Right hindlimb (tissue), 1 donor: ENCODE measurements at regions not wholly inside any gene's neighbourhood (a gene's known extent, or its start where the extent isn't known, plus 50 kb on each side); places are given as distances from the start of the nearest gene placed in this dataset.

Experiments
- DNase-seq: peaks from one replicate; pipeline ENCODE4 v3.0.0-alpha.2; 2018

- no peak for DNase-seq
These were observed 1201.3 kb downstream of the EFNB2 start for GRCh38 chr13:105334211-105334610.

DNA sequence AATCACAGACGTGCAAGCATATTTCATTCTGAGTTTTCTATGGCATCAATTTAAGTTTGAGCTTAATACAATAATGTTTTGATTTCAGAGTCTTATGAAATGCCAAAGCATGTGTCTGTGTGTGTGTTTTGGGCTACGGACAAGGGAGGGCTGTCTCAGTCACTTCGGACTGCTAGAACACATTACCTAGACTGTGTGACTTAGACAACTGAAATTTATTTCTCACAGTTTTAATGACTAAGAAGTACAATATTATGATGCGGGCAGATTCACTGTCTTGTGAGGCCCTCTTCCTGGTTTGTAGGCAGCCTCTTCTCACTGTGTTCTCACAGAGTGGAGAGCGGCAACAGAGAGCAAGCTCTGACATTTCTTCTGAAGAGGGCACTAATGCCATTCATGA lies 1202.0 kb downstream of the EFNB2 start:
- no peak for DNase-seq

DNA sequence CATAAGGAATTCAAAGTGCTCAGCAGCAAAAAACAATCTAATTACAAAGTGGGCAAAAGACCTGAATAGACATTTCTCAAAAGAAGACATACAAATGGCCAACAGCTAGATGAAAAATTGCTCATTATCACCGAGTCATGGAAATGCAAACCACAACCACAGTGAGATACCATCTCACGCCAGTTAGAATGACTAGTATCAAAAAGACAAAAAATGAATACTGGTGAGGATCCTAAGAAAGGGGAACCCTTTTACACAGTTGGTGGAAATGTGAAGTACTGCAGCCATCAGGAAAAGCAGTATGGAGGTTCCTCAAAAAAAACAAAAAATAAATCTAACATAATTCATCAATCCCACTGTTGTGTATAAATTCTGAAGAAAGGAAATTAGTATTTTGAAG lies 1206.1 kb downstream of the EFNB2 start:
- no peak for DNase-seq

GRCh38 chr13:105328212-105328611 lies 1207.2 kb downstream of the EFNB2 start:
- DNase-seq: no peak

- no peak for DNase-seq
These were observed 1207.8 kb downstream of the EFNB2 start for GRCh38 chr13:105327581-105328126.

GRCh38 chr13:105319875-105320274 lies 1215.6 kb downstream of the EFNB2 start:
- DNase-seq: no peak

- no peak for DNase-seq
These were observed 1218.7 kb downstream of the EFNB2 start for GRCh38 chr13:105316731-105317130.

DNA sequence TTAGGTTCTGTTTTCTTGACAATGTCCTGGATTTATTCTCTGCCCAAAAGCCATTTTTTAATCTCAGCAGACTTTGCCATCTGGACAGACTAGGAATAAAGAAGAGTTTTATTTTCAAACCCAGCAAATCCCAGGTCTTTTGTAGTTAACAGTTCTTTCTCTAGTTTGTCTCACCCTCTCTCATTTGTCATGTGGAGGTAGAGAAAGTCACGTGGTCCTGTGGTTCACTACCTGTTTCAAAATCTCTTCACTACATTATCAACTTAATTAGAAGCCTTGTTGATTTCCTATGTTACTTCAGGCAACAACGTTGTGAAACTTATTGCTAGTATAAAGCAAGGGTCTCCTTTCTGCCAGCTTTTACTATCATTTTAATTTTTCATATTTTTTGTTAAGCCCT lies 1222.6 kb downstream of the EFNB2 start:
- no peak for DNase-seq

DNA sequence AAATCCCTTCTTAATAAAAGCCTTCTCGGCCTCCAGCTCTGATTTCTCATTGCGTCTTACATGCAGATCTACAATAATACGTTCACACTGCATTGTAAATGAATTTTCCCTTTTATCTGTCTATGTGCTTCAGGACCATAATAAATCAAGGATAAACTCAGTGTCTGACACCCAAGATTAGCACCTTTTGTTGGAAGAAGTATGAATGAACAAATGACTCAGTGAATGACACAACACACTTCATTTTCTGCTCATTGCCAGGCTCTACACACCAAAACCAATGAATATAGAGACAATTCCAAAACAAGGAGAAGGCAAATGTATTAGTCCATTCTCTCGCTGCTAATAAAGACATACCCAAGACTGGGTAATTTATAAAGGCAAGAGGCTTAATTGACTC lies 1224.4 kb downstream of the EFNB2 start:
- DNase-seq: no peak

- no peak for DNase-seq
These were observed 1227.7 kb downstream of the EFNB2 start for GRCh38 chr13:105307776-105308175.

DNA sequence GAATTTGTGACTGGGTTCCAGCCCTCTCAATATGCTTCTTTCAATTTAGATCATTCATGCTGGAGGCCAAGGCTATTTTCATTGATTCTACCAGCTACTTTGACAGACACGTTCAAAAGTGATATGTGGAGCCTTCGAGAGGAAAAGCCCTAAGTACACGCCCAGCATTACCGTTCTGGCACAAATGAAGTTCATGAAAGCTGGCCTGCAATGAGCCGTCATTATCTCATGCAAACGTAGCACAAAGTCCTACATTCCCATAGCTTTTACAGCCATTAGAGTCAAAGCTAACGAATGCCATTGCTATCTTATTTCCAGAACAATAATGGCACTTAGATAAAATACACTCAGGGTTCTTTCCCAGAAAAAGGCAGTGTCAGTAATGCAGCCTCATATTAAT lies 1237.6 kb downstream of the EFNB2 start:
- DNase-seq: no peak

GRCh38 chr13:105291987-105292386 lies 1243.5 kb downstream of the EFNB2 start:
- DNase-seq: no peak

GRCh38 chr13:105290596-105290995 lies 1244.9 kb downstream of the EFNB2 start:
- DNase-seq: no peak

- no peak for DNase-seq
These were observed 1249.9 kb downstream of the EFNB2 start for GRCh38 chr13:105285526-105285925.

GRCh38 chr13:105282406-105283285 lies 1252.8 kb downstream of the EFNB2 start:
- DNase-seq: no peak

GRCh38 chr13:105278943-105279381 lies 1256.5 kb downstream of the EFNB2 start:
- DNase-seq: no peak

- DNase-seq: no peak
These were observed 1258.9 kb downstream of the EFNB2 start for GRCh38 chr13:105276571-105276970.

- DNase-seq: no peak
These were observed 1261.7 kb downstream of the EFNB2 start for GRCh38 chr13:105273665-105274222.

DNA sequence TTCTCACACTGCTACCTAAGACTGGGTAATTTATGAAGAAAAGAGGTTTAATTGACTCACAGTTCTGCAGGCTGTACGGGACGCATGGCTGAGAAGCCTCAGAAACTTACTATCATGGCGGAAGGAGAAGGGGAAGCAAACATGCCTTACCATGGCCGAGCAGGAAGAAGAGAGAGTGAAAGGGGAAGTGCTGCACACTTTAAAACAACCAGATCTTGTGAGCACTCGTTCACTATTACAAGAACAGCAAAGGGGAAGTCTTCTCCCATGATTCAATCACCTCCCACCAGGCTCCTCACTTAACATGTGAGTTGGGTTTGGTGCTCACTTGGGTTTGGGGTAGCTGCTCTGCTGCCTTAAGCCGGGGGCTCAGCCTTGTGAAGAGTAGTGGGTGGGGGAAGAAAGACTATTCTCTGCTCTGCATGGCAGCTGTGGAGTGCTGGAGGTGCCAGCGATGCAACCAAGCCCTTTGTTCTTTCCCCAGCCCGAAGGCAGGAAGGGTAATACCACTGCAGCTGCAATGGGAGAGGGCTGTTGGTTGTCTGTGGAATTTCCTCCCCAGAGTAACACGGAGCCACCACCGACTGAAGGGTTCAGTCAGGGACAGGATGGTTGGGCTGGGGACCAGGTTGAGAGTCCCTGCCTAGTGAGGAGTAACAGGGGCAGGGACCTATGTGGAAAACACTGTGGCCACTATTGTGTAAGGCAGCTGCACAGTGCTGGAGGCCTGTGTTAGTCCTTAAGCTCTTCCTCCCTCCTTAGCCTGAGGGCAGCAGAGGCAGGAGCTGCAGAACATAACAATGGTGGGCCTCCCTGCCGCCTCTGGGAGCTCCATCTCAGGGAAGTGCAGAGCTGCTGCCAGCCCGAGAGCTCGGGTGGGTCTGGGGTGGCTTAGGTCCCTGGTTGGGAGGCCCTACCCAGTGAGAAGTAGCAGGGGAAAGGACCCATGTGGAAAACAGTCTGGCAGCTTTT lies 1262.5 kb downstream of the EFNB2 start:
- no peak for DNase-seq

DNA sequence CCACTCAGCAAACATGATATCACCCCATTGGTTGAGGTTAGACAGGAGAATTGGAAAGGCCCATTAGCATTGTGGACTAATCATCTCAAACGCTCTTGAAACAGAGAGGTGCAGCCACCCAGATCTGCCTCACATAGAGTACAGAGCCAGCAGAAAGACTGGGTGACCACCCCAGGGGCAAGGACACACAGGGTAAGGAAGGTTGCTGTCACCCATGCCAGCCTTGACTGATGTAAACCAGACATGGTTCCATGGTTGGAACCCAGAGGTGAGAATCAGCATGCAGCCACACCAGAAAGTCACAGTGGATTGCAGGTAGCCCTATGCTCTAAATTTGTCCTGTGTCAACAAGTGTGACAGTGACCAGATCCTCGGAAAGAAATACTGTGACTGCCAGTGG lies 1268.8 kb downstream of the EFNB2 start:
- no peak for DNase-seq

DNA sequence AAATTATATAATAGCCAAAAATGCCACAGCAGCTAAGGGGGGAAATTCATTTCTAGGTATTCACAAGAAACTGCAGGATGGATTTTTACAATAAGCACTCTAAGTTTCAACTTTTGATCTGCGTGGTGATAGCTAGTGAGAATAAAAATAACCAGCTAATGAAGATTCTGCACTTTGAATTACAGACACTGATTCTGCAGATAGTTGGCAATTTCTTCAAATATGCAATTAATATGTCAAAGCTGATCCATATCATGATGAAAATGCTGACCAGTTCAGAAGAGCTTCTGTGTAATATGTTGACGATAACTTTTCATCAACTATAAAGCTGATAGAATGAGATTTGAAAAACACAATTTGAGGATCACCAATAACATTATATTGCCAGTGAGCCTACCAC lies 1272.9 kb downstream of the EFNB2 start:
- no peak for DNase-seq

GRCh38 chr13:105259426-105259825 lies 1276.0 kb downstream of the EFNB2 start:
- no peak for DNase-seq

DNA sequence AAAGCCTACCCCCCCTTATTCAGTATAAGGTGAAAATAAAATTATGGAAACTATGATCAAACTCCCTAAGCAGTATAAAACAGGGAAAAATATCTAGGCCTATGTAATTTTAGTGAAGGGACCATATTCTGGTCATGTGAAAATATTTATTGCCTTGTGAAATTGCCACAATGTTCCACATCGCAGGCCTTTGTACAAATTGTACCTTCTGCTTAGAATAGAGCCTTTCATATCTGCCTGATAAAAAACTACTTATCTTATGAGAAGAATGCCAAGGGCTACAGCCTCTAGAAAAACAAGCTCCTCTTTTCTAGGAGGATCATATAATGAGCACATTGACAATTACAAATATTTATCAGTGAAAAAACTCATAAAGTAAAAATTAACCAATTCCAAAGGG lies 1280.0 kb downstream of the EFNB2 start:
- DNase-seq: no peak
